ENCODE measurements at regions not wholly inside any gene's neighbourhood (a gene's known extent, or its start where the extent isn't known, plus 50 kb on each side); places are given as distances from the start of the nearest gene placed in this dataset.
"Not testable (repeated sequence)": the region's sequence is repeated elsewhere in the genome, so short reads cannot be mapped to it uniquely, and the experiment has no call there.

- peak; percentile 12 for DNase-seq
- H3K4me3 ChIP-seq (ENCODE audit: low read depth, low read length): no peak overlapping the region
Observed at GRCh38 chr5:82885627-82886389, 191.4 kb downstream of the TMEM167A start.

DNA sequence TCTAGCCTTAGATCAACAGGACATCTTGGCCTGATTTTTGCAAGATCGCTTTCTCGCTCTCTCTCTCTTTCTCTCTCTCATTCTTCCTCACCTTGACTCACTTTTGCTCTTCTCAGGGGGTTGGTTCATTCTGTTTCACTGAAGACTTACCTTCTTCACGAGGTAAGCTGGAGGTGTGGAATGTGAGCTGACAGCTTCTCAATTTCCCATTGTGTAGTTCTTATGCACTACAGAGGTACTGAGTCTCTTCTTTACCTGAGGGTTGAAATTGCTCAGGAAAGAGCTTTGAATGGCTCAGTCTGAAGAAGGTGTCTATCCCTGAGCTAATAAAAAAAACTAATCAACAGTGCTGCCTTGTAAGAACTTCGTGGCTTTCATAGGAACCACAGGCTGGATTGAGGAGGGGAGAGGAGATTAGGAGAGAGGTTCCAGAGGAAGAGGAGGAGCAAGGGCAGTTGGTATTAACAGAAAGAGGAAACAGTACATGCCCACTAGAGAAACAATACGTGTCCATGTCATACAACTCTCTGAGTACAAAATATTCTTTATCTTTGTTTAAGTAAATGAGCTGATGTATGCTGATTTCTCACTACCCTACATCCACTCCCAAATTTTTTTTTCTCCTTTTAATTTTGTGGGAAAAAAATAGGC is 192.2 kb downstream of the TMEM167A start:
- no peak for DNase-seq
- Histone ChIP-seq H3K36me3 (no peaks in the 10 kb centered on the region), H3K4me1 (no peaks in the 10 kb centered on the region), H3K4me3 (ENCODE audit: low read depth, low read length) (no peak overlapping the region), H3K27me3 (no peaks in the 10 kb centered on the region), H3K9me3 (no peaks in the 10 kb centered on the region)
- TF ChIP-seq, protein P1, sequence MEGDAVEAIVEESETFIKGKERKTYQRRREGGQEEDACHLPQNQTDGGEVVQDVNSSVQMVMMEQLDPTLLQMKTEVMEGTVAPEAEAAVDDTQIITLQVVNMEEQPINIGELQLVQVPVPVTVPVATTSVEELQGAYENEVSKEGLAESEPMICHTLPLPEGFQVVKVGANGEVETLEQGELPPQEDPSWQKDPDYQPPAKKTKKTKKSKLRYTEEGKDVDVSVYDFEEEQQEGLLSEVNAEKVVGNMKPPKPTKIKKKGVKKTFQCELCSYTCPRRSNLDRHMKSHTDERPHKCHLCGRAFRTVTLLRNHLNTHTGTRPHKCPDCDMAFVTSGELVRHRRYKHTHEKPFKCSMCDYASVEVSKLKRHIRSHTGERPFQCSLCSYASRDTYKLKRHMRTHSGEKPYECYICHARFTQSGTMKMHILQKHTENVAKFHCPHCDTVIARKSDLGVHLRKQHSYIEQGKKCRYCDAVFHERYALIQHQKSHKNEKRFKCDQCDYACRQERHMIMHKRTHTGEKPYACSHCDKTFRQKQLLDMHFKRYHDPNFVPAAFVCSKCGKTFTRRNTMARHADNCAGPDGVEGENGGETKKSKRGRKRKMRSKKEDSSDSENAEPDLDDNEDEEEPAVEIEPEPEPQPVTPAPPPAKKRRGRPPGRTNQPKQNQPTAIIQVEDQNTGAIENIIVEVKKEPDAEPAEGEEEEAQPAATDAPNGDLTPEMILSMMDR (IDR thresholded peaks at IDR 0.05; ENCODE audit: low read depth, low read length): no peak

More at GRCh38 chr5:82885627-82886389, 191.4 kb downstream of the TMEM167A start:
- no peaks in the 10 kb centered on the region for H3K36me3 ChIP-seq
- no peaks in the 10 kb centered on the region for H3K4me1 ChIP-seq
- TF ChIP-seq, protein P1 (IDR thresholded peaks at IDR 0.05; ENCODE audit: low read depth, low read length): peak; percentile 30
- H3K9me3 ChIP-seq: no peaks in the 10 kb centered on the region
- no peaks in the 10 kb centered on the region for H3K27me3 ChIP-seq

DNA sequence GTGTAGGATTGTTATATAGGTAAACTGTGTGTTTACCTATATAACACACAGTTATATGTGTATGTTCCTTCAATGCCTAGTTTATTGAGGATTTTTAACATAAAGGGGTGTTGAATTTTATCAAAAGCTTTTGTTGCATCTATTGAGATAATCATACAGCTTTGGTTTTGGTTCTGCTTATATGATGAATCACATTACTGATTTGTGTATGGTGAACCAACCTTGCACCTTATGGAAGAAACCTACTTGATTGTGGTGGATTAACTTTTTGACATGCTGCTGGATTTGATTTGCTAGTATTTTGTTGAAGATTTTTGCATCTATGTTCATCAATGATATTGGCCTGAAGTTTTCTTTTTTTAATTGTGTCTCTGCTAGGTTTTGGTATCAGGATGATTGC is 194.9 kb downstream of the TMEM167A start:
- no peak for DNase-seq
- no peaks in the 10 kb centered on the region for H3K27me3 ChIP-seq
- H3K4me1 ChIP-seq: no peaks in the 10 kb centered on the region
- H3K4me3 ChIP-seq (ENCODE audit: low read depth, low read length): no peak overlapping the region
- no peaks in the 10 kb centered on the region for H3K36me3 ChIP-seq
- TF ChIP-seq, protein P1 (IDR thresholded peaks at IDR 0.05; ENCODE audit: low read depth, low read length): no peak
- no peaks in the 10 kb centered on the region for H3K9me3 ChIP-seq

- Histone ChIP-seq H3K4me3 (ENCODE audit: low read depth, low read length) (no peak overlapping the region), H3K36me3 (no peaks in the 10 kb centered on the region), H3K4me1 (no peaks in the 10 kb centered on the region), H3K9me3 (no peaks in the 10 kb centered on the region), H3K27me3 (no peaks in the 10 kb centered on the region)
- TF ChIP-seq, protein P1 (IDR thresholded peaks at IDR 0.05; ENCODE audit: low read depth, low read length): no peak
- DNase-seq: no peak
Observed at GRCh38 chr5:82881571-82882174, 195.5 kb downstream of the TMEM167A start.

GRCh38 chr5:82879089-82879488 is 198.1 kb downstream of the TMEM167A start:
- no peaks in the 10 kb centered on the region for H3K4me1 ChIP-seq
- no peaks in the 10 kb centered on the region for H3K36me3 ChIP-seq
- no peak overlapping the region for H3K4me3 ChIP-seq (ENCODE audit: low read depth, low read length)
- H3K27me3 ChIP-seq: no peaks in the 10 kb centered on the region
- no peak for DNase-seq
- no peaks in the 10 kb centered on the region for H3K9me3 ChIP-seq
- TF ChIP-seq, protein P1 (IDR thresholded peaks at IDR 0.05; ENCODE audit: low read depth, low read length): no peak

DNA sequence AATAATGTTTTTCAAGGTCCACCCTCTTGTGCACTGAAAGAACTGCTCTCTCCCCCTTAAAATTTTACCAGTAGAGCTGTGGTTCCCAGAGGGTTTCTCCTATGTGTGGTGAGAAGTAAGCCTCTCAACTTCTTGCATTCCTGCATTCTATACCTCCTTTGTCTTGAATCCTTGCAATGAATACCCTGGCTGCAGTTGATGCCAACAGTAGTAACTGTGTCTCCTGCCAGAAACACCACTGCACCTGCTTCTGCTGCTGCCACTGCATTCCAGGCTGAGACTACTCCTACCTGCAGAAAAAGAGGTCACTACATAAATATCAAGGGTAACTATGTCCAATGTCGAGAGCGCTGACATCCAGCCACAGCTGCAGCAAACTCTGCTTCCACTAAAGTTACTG is 203.7 kb downstream of the TMEM167A start:
- TF ChIP-seq, protein P1 (IDR thresholded peaks at IDR 0.05; ENCODE audit: low read depth, low read length): no peak

DNA sequence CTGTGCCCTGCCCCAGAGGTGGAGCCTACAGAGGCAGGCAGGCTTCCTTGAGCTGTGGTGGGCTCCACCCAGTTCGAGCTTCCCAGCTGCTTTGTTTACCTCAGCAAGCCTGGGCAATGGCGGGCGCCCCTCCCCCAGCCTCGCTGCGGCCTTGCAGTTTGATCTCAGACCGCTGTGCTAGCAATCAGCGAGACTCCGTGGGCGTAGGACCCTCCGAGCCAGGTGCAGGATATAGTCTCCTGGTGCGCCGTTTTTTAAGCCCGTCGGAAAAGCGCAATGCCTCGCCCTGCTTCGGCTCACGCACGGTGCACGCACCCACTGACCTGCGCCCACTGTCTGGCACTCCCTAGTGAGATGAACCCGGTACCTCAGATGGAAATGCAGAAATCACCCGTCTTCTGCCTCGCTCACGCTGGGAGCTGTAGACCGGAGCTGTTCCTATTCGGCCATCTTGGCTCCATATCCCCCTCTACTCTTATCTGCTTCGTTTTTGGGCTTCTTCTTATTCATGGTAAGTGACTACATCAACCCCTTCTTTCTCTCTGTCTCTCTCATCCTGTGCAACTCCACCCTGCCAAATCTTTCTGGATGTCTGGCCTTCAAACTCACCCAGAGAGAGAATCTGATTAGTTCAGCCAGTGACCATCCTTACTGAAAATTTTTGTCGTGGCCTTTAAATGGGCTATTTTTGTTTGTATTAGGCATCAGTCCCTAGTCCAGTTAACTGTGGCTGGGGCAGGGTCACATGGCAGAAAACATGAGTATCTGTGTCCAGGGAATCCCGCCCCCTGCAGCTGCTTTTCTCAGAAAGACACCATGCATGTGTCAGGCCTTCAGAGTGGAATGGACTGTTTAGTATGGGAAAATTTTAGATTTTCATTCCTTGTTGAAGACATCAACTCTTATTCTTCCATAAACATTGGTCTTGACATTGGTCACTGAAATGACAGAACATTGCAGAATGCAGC is 204.6 kb downstream of the TMEM167A start:
- H3K36me3 ChIP-seq; H3K4me1 ChIP-seq; H3K4me3 ChIP-seq (ENCODE audit: low read depth, low read length); H3K27me3 ChIP-seq; DNase-seq; H3K9me3 ChIP-seq: not testable (repeated sequence)

More for the DNA sequence above, 203.7 kb downstream of the TMEM167A start:
- no peak for DNase-seq
- Histone ChIP-seq H3K27me3 (no peaks in the 10 kb centered on the region), H3K36me3 (no peaks in the 10 kb centered on the region), H3K4me1 (no peaks in the 10 kb centered on the region), H3K9me3 (no peaks in the 10 kb centered on the region), H3K4me3 (ENCODE audit: low read depth, low read length) (no peak overlapping the region)

All from BE2C (cell line).